ENCODE measurements at regions not wholly inside any gene's neighbourhood (a gene's known extent, or its start where the extent isn't known, plus 50 kb on each side); places are given as distances from the start of the nearest gene placed in this dataset.
A peak's percentile ranks its signal among the peaks of the same experiment; 100 is the strongest.
"Not testable (repeated sequence)": the region's sequence is repeated elsewhere in the genome, so short reads cannot be mapped to it uniquely, and the experiment has no call there.

DNA sequence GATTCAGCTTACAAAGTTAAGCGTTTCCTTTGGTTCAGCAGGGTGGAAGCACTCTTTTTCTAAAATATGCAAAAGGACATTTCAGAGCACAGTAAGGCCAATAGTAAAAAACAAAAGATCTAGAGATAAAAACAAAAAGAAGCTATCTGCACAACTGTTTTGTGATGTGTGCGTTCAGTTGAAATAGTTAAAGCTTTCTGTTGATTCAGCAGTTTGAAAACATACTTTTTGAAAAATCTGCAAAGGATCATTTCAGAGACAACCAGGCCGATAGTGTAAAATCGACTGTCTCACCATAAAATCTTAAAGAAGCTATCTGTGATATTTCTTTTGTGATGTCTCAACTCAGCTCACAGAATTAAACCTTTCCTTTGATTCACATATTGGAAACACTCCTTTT lies 300.0 kb upstream of the ALG10B start:
- no peak for DNase-seq

DNA sequence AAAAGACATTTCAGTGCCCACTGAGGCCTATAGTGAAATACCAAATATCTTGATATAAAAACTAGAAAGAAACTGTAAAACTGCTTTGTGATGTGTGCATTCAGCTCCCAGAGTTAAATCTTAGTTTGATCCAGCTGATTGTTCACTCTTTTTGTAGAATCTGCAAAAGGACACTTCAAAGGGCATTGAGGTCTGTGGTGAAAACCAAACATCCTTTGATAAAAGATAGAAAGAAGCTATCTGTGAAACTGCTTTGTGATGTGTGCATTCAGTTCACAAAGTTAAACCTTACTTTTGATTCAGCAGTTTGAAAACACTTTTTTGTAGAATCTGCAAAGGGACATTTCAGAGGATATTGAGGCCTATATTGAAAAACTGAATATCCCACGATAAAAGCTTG lies 290.7 kb upstream of the ALG10B start:
- no peak for DNase-seq

DNA sequence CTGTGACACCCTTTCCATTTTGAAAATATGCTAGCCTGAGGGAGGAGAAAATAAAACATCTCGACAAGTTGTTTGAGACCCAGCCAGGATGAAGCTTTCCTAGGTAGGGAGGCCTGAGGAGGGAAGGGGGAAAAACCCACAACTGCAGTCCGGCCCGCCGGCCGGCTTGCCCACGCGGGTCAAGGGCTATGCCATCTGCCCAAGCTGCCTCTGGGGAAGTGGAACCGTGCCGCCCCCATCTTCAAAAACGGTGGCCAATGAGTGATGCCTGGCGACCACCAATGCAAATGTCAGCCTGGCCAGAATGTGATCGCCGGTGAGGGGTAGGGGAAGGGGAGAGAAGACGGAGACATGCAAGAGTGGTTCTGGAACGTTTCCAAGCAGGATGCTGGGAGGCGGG lies 263.5 kb upstream of the ALG10B start:
- no peak for DNase-seq

DNA sequence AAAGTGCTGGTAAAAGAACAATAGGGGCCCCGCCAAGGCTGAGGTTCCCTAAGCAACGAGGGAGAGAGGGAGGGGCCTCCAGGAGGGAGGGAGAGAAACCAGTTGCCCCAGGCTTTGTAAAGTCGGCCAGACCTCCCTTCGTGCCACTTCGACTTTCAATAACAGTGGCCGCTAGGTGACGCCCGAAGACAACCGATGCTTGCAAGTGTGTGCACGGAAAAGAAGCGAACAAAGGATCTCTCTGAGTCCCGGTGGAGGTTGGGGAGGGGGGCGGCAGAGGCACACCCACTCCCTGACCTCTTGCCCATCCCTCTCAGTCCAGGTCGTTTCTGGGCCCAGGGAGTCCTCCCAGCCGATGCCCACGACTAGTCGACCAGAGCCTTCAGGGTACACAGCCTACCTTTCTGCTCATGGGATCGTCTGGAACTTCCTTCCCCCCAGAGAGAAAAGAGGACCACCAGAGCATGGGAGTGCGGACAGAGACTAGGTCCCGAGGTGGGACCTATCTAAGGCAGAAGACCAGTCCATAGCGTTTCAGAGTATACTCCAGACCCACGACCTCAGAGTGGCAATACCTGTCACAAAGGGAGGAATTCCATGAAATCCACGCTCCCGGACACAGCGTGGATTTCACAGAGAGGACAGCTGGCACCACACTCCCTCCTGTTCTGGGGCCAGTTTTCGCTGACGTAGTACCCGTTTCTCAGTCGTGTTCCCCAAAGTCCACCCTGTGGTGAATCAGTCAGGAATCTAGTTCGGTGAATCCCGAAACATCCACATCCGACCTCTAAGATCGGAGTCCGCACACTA lies 262.7 kb upstream of the ALG10B start:
- DNase-seq = no peak

DNA sequence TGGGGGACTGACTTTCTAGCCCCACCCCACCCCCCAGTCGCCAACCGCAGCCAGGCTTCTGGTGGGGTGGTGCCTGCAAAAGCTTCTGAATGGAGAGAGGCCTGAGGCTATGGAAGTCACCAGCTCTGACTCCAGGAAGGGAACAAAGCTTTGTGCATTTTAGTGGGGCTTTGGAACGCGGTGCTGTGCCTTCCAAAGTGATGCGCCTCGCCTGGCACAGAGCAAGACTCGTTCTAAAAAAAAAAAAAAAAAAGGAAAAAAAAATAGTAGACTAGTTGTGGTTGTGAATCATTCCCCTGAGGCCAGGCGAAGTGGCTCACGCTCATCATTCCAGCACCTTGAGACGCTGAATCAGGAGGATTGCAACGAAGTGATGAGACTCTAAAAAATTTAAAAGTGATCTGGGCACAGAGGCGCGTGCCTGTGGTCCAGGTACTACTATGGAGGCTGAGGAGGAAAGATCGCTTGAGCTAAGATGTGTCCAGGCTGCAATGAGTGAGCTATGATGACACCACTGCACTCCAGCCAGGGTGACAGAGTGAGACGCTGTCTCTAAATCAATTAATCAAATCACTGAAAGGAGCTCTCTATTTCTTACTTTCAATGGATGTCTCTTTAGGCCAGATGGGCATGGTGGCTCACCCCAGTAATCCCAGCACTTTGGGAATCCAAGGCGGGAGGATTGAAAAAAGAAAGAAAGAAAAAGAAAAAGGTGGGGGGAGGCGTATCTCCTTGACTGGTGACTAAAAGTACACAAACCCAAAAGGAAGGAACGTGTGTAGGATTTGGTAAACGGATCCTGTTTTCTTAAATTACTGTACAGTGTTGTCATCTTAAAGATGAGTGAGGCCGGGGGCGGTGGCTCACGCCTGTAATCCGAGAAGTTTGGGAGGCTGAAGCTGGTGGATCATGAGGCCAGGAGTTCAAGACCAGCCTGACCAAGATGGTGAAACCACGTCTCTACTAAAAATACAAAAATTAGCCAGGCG lies 259.6 kb upstream of the ALG10B start:
- DNase-seq = no peak

DNA sequence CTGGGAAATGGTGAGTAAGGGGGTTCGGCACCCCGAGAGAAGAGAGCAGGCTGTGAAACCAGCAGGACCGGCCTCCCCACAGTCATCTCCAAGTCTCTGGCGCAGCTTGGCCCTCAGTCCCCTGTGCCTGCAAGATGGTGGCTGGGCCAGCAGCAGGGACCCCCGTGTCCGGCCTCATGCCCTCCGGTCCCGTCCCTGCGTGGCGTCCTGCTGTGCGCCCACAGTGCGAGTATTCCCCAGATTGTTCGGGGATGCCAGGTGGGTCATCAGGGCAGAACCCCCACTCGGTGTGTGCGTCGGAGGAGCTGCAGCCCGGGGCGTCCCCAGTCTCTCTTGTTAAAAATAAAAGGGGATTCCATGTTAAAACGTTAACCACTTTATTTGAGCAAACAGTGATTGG lies 216.9 kb upstream of the ALG10B start:
- DNase-seq = no peak

DNA sequence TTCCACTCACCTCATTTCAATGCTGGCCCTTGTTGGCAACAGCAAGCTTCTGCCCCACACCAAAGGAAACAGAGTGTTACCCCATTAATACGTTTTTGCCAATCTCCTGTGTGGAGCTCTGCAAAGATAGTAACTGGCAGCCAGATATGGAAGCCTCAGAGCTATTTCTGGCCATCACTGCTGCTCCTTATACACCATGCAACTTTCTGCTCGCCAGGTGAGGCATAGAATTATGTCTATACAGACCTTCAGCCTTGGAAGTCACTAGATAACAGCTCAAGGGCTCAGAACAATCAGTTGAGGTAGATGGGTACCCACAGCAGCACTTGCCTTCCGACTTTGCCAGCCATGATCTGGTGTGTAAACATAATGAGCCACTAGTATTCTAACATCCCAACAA lies 214.8 kb upstream of the ALG10B start:
- DNase-seq = no peak

DNA sequence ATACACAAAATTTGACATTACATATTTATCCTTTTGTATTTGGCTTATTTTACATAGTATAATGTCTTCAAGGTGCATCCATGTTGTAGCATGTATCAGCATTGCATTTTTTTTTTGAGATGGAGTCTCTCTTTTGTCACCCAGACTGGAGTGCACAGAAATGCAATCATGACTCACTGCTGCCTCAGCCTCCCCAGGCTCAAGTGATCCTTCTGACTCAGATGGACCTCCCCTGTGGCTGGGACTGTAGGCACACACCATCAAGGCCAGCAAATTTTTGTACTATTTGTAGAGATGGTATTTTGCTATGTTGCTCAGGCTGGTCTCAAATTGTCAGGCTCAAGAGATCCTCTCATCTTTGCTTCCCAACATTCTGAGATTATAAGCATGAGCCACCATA lies 214.4 kb upstream of the ALG10B start:
- DNase-seq = no peak

DNA sequence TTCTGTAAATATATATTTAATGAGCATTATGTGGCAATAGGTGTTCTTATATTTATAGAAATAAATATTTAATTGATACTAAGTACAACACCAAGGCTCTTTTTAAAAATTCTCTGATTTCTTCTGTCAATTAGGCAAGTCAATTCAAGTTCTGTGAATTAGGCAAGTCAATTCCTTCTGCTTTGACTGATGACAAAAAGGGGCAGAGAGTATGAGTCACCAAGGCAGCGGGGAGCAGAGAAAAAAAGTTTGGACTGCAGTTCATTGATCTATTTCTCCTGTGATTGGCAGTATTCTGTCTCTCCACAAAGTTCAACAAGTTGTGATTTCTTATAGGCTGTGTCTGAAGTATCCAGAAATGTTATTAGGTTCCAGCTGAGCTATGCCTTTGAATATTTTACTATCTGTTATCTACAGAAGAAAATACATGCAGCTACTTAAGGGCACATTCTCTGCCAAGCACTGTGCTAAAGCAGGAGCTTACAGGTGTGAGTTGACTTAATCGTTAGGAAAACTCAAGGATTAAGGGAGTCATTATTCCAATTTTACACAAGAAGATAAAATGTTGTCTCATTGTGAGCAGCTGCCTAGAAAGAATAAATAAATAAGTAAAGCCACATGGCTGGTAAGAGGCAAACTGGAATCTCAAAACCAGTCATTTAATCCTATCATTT lies 206.4 kb upstream of the ALG10B start:
- DNase-seq = no peak

DNA sequence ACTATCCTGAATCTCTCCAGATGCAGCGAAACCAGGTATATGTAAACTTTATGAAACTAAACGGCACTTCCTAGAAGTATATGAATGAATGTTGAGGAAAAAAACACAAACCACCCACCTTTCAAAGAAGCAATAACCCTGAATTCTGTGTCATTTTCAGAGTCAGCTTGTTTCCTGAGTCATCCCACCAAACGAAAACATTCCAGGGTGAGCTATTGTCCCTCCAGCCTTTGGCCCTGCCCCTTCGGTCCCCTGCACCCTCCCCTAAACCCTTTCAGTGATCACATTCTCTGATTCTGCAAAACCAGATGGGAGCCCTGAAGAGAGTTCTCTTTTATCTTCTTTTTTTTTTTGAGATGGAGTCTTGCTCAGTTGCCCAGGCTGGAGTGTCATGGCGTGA lies 202.6 kb upstream of the ALG10B start:
- DNase-seq = no peak

DNA sequence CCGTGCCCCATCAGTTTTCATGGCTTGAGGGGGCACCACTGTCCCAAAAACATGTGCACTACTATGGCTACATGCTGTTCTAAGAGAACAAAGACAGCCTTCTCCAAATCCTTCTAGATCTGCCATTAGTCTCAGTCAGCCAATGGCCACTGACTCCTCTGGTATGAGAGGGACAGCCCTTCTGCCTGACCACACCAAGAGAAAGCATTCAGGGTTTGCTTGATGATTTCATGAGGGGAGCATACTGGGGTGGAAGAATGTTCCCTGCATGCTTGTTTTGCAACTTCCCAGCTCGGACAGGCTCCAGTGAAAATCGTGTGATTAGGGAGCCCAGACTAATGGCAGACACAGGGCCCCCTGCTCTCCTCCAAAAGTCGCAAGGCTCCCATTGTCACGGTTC lies 199.6 kb upstream of the ALG10B start:
- no peak for DNase-seq

DNA sequence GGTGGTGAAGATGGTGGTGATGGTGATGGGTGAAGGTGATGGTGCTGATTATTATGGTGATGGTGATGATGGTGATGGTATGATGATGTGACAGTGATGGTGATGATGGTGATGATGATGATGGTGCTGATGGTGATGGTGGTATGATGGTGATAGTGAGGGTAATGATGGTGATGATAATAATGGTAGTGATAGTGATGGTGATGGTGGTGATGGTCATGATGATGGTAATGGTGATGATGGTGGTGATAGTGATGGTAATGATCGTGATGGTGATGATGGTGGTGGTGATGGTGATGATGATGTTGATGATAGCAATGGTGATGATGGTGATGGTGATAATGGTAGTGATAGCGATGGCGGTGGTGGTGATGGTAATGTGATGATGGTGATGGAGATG lies 197.9 kb upstream of the ALG10B start:
- no peak for DNase-seq

DNA sequence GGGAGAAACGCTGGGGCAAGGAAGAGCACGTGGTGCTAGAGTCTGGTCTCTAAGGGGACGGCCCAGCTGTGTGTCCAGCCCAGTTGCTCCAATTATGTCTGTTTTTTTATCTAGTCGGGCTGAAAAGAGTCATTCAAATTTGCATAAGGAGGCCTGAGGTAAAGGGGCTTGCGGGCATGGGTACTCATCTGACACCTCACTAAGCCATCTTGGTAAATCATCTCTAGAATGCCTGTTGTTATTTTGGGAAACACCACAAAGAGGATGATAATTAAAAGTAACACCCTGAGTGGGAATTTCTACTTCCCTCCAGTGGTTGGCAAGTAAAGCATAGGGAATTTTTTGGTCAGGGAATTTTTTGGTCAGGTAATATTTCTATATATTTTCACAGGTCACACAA lies 196.1 kb upstream of the ALG10B start:
- no peak for DNase-seq

DNA sequence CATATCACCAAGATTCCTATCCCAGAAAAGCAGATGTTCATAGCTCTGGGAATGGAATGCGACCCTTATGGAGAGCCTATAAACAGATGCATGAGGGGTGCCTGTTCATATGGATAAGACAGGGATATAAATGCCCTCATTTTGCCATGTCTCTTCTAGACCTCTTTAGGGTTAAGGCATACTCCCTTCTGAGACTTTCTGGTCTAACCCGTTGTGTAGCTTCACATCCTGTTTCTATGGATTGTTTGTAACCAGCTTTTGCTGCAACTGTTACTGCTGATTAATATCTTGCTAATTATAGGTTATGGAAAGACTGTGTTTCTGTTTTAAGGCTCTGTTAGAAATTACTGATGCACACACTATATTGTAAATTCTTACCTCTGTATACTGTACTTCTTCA lies 193.5 kb upstream of the ALG10B start:
- not testable (repeated sequence) for DNase-seq

DNA sequence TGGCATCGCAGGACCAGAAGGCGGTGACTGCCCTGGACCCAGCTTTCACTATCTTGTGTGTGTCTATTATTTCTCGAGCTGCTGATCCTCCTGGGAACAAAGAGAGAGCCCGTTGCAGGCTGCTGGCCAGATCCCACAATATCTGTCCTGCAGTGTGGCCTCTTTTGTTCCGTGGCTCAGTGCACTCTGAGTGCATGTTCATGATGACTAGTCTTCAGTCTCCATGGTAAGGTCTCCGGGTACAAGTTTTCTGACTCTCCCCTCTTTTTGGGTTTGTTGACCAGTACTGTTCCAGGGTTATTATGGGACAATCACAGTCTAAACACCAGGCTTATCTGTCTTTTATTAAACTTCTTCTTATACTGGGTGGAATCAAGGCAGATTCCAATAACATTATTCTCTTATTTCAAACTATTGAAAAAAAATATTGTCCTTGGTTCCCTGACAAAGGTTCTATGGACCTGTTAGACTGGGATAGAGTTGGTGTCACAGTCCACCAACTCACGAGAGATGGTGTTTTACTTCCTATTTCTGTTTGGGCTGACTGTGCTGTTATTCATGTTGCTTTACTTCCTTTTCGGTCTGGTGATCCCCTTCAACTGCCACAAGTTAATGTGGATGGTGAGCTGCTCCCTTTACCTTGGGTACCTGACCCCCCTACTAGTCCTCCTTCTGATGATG lies 192.9 kb upstream of the ALG10B start:
- no peak for DNase-seq

DNA sequence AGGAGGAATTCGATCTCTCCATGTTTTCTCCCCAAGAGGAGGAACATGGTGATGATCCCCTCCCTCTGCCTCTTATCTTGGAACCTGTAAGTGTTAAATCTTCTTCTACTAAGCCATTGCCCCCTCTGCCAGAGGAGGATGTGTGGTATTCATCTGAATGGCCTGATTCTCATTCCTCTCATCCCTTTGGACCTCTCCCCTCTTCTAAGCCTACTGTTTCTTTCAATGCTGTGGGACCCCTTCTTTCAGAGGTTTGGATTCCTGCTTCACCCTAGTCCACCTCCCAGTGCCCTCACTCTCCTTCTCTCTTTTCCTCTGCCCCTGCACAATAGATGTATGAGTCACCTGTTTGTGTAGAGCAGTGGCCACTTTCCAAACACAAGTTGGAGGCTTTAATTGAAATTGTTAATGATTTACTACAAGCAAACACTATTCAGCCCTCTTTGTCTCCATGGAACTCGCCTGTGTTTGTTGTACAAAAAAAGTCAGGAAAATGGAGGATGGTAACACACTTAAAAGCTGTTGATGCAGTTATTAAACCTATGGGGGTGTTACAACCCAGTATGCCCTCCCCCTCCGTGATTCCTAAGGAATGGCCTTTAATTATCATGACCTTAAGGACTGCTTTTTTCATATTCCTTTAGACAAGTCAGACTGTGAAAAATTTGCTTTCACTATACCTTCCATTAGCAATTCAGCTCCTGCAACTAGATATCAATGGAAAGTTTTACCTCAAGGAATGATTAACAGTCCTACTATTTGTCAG lies 192.1 kb upstream of the ALG10B start:
- DNase-seq = no peak

DNA sequence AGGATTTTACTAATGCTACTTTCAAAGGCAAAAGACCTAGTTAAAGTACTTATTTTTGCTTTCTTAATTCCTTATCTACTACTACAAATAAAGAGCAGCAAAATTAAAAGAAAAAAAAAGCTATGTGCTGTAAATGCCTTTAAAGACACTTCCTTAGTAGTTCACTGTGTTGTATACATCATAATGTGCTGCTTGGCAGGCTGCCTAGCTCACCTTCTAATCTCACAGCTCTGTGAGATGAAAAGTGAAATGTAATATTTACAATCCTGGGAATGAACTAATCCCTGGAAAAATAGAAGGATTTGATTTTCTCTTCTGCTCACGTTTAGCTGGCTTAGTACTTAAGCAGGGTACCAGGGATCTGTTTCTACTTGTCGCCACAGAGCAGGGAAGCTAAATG lies 184.4 kb upstream of the ALG10B start:
- no peak for DNase-seq

DNA sequence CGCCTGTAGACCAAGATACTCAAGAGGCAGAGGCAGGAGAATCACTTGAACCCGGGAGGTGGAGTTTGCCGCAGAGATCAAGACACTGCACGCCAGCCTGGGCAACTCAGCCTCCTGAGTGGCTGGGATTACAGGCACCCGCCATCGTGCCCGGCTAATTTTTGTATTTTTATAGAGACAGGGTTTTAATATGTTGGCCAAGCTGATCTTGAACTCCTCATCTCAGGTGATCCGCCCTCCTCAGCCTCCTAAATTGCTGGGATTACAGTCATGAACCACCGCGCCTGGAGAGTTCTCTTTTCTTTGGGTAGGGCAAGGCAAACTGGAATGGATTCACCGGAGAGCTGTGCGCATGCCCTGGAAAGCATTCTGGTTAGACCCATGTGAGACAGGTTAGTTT lies 179.3 kb upstream of the ALG10B start:
- no peak for DNase-seq

DNA sequence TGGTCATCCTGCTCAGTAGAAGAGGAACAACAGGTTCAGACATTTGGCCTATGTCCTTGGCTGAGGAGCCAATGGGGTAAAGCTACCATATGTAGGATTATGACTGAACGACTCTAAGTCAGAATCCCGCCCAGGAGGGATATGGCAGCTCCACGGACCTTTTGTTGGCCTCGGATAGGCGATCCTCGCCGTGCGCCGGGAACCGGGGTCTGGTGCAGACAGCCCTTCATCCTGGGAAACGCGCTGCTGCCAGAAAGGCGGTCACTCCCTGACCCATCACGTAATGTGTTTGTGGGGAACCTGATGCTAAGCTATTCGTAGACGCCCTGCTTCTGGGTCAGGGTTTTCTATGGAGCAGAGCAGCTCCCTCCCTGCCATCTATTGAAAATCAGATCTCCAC lies 178.9 kb upstream of the ALG10B start:
- DNase-seq = no peak

DNA sequence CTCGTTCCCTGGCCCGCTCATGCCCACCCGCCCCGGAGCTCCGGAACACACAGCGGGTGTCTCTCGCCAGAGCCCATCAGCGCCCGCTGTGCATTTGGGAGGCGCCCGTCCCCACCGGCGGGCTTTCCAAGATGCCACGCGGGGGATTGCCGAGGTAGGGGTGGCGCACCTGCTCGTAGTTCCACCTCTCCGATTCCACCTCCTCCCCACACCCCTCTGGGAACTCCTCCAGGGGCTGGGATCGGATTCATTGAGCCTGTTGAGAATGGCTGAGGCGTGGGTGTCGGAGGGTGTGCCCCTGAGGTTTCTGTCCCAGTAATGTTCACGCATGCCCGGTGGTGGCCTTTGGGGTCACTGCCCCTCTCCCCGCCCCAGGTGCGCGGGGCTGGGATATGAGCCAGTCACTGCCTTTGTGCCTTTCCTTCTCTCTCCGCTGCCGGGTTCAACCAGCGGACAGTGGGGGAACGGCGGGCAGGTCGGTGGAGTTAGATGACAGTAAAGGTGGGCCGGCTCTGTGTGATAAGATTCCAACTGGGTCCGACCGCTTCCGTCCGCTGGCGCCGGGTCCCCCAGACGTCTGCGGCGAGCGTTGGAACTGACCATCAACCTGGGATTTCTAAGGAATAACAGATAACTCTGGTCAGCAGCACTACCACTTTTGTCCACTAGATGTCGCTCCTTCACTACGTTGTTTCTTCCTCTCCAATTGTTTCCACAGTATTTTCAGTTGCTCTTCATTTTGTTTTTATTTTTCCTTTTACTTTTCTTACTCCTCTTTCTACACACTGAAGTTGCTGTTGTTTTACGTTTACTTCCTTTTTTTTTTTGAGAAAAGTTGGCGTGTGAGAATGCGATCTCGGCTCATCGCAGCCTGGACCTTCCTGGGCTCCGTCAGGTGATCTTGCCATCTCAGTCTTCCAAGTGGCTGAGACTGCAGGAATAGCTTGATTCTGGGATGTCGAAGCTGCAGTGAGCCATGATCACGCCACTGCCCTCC lies 178.1 kb upstream of the ALG10B start:
- DNase-seq = peak; percentile 43 to 64

DNA sequence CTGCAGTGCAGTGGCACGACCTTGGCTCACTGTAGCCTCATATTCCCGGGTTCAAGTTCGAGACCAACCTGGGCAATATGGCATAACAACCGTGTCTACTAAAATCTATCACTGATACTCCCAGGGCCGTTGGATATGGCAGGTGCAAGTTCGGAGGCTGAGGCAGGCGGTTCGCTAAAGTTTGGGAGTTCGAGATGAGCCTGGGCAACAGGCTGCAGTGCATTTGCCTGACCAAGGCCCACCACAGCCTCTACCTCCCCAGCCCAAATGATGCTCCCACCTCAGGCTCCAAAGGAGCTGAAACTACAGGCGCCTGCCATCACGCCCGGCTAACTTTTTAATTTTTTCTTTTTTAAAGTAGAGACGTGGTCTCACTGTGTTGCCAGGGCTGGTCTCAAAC lies 177.1 kb upstream of the ALG10B start:
- no peak for DNase-seq

Data from hippocampal formation (tissue), 2 donors.